ENCODE measurements at regions not wholly inside any gene's neighbourhood (a gene's known extent, or its start where the extent isn't known, plus 50 kb on each side); places are given as distances from the start of the nearest gene placed in this dataset.

GRCh38 chr9:107969727-107970126, 480.2 kb upstream of the KLF4 start:
- H3K27me3 Mint-ChIP-seq (ENCODE audit: insufficient read depth, unreplicated experiment): peaks cover 3% of the 10 kb centered on the region
- BruUV-seq (replicated peaks): no TSS peak
- Histone ChIP-seq H3K27me3 (replicated peaks; ENCODE audit: control insufficient read depth, insufficient read depth, low read length) (no peaks in the 10 kb centered on the region; the same call in 1 of the 2 replicates), H3K4me3 (ENCODE audit: low read depth, low read length) (no peak overlapping the region), H3K4me1 (no peaks in the 10 kb centered on the region), H3K36me3 (ENCODE audit: control insufficient read depth, insufficient read depth, low read length) (no peaks in the 10 kb centered on the region), H3K9me3 (no peaks in the 10 kb centered on the region)
- H3K36me3 Mint-ChIP-seq (ENCODE audit: insufficient read depth, unreplicated experiment): no peaks in the 10 kb centered on the region
- H3K4me1 Mint-ChIP-seq (ENCODE audit: low read depth, unreplicated experiment): no peaks in the 10 kb centered on the region
- no peak overlapping the region for H3K4me3 Mint-ChIP-seq (ENCODE audit: unreplicated experiment)
- DNase-seq: no peak
- no peak overlapping the region for H3K27ac Mint-ChIP-seq (ENCODE audit: unreplicated experiment)
- POLR2A ChIA-PET: no interaction called here
- intact Hi-C loops (cut with micrococcal nuclease; ENCODE audit: unreplicated experiment): loop anchor here (10.0 kb wide), 1 partner anchor 305 kb away; no protein-coding TSS in a partner anchor
- no peaks in the 10 kb centered on the region for H3K9me3 Mint-ChIP-seq (ENCODE audit: unreplicated experiment)
- TF ChIP-seq CTCF (IDR thresholded peaks at IDR 0.05; ENCODE audit: insufficient read depth in 1 of 2, low read depth in 1 of 2, low read length in 1 of 2, severe bottlenecking in 1 of 2, unreplicated experiment in 1 of 2): no peak
- CTCF ChIA-PET: no interaction called here

- ChIA-PET POLR2A (no interaction called here), CTCF (no interaction called here)
- no peaks in the 10 kb centered on the region for H3K9me3 Mint-ChIP-seq (ENCODE audit: unreplicated experiment)
- H3K27ac Mint-ChIP-seq (ENCODE audit: unreplicated experiment): no peak overlapping the region
- Histone ChIP-seq H3K36me3 (ENCODE audit: control insufficient read depth, insufficient read depth, low read length) (no peaks in the 10 kb centered on the region), H3K4me3 (ENCODE audit: low read depth, low read length) (no peak overlapping the region), H3K9me3 (no peaks in the 10 kb centered on the region), H3K27me3 (replicated peaks; ENCODE audit: control insufficient read depth, insufficient read depth, low read length) (no peaks in the 10 kb centered on the region; the same call in 1 of the 2 replicates), H3K4me1 (no peaks in the 10 kb centered on the region)
- H3K4me1 Mint-ChIP-seq (ENCODE audit: low read depth, unreplicated experiment): no peaks in the 10 kb centered on the region
- intact Hi-C loops (cut with micrococcal nuclease; ENCODE audit: unreplicated experiment): no loop called here
- no peaks in the 10 kb centered on the region for H3K36me3 Mint-ChIP-seq (ENCODE audit: insufficient read depth, unreplicated experiment)
- no peak for TF ChIP-seq CTCF (IDR thresholded peaks at IDR 0.05; ENCODE audit: insufficient read depth in 1 of 2, low read depth in 1 of 2, low read length in 1 of 2, severe bottlenecking in 1 of 2, unreplicated experiment in 1 of 2)
- no TSS peak for BruUV-seq (replicated peaks)
- peaks cover 3% of the 10 kb centered on the region for H3K27me3 Mint-ChIP-seq (ENCODE audit: insufficient read depth, unreplicated experiment)
- H3K4me3 Mint-ChIP-seq (ENCODE audit: unreplicated experiment): no peak overlapping the region
- DNase-seq: no peak
Observed at GRCh38 chr9:107969141-107969540, 479.6 kb upstream of the KLF4 start.

GRCh38 chr9:107963246-107963645, 473.7 kb upstream of the KLF4 start:
- Histone ChIP-seq H3K4me3 (ENCODE audit: low read depth, low read length) (no peak overlapping the region), H3K9me3 (no peaks in the 10 kb centered on the region), H3K4me1 (no peaks in the 10 kb centered on the region), H3K36me3 (ENCODE audit: control insufficient read depth, insufficient read depth, low read length) (no peaks in the 10 kb centered on the region), H3K27me3 (replicated peaks; ENCODE audit: control insufficient read depth, insufficient read depth, low read length) (no peaks in the 10 kb centered on the region)
- DNase-seq: no peak
- H3K27ac Mint-ChIP-seq (ENCODE audit: unreplicated experiment): no peak overlapping the region
- peaks cover 10% of the 10 kb centered on the region for H3K9me3 Mint-ChIP-seq (ENCODE audit: unreplicated experiment)
- no peaks in the 10 kb centered on the region for H3K4me1 Mint-ChIP-seq (ENCODE audit: low read depth, unreplicated experiment)
- H3K36me3 Mint-ChIP-seq (ENCODE audit: insufficient read depth, unreplicated experiment): no peaks in the 10 kb centered on the region
- CTCF ChIA-PET: no interaction called here
- BruUV-seq (replicated peaks): no TSS peak
- POLR2A ChIA-PET: no interaction called here
- peaks cover 10% of the 10 kb centered on the region for H3K27me3 Mint-ChIP-seq (ENCODE audit: insufficient read depth, unreplicated experiment)
- no peak overlapping the region for H3K4me3 Mint-ChIP-seq (ENCODE audit: unreplicated experiment)
- no peak for TF ChIP-seq CTCF (IDR thresholded peaks at IDR 0.05; ENCODE audit: insufficient read depth in 1 of 2, low read depth in 1 of 2, low read length in 1 of 2, severe bottlenecking in 1 of 2, unreplicated experiment in 1 of 2)
- intact Hi-C loops (cut with micrococcal nuclease; ENCODE audit: unreplicated experiment): no loop called here

Data from Caco-2 (cell line).